ENCODE measurements at regions not wholly inside any gene's neighbourhood (a gene's known extent, or its start where the extent isn't known, plus 50 kb on each side); places are given as distances from the start of the nearest gene placed in this dataset.

DNA sequence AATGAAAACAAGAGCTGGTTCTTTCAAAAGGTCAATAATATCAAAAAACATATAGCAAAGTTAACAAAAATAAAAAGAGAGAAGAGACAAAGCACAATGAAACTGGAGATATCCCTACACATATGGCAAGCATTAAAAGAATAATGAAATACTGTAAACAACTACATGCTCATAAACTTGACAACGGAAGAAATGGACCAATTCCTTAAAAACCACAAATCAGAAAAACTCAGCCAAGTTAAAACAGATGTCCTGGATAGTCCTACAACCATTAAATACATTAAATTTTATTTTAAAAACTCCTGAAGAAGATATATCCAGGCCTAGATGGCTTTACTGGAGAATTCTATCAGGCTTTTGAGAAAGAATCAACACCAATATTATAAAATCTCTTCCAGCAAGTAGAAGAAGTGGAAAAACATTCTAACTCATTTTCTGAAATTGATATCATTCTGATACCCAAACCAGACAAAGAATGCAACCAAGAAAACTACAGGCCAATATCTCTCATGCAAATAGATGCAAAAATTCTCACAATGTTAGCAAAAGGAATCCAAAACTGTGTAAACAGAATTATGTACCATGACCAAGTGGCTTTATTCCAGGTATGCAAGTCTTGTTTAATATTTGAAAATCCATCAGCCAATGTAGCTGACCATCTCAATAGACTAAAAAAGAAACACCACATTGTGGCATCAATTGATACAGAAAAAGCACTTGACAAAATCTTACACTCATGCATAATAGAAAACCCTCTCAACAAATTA is 56.1 kb upstream of the LRRC7 start:
- no peak for DNase-seq (ENCODE audit: low read depth)

- no peak for DNase-seq (ENCODE audit: low read depth)
Measured at GRCh38 chr1:69513601-69514000, 54.1 kb upstream of the LRRC7 start.
